NB4 (cell line): ENCODE measurements at regions not wholly inside any gene's neighbourhood (a gene's known extent, or its start where the extent isn't known, plus 50 kb on each side); places are given as distances from the start of the nearest gene placed in this dataset.

Experiments
- DNase-seq: peaks from one replicate; pipeline ENCODE4 v3.0.0; 2010; ENCODE audit warnings: low read depth
- H3K4me3 ChIP-seq: one replicate; pipeline ENCODE4 v1.5.1; 2011; ENCODE audit warnings: mild to moderate bottlenecking, low read depth, low read length, moderate library complexity
- CTCF ChIP-seq: IDR thresholded peaks from one replicate; pipeline ENCODE4 v1.5.1; 2012; ENCODE audit warnings: low read depth, low read length
- MAX ChIP-seq: IDR thresholded peaks from 2 replicates; pipeline ENCODE4 v1.6.1; 2011; ENCODE audit warnings: low read depth, low read length
- MYC ChIP-seq: IDR thresholded peaks from 2 replicates; pipeline ENCODE4 v1.6.1; 2011; ENCODE audit warnings: low read depth, low read length
- POLR2A ChIP-seq: IDR thresholded peaks from 2 replicates; pipeline ENCODE4 v1.6.1; 2011; ENCODE audit warnings: mild to moderate bottlenecking; ENCODE audit not compliant: insufficient read length; ENCODE audit errors: extremely low read depth

- TF ChIP-seq POLR2A (no peak), MAX (no peak), MYC (no peak), CTCF (no peak)
- no peak for DNase-seq
- no peak overlapping the region for H3K4me3 ChIP-seq
Observed at GRCh38 chr6:62466607-62467006, 180.6 kb upstream of the KHDRBS2 start.

GRCh38 chr6:62465206-62465605, 179.2 kb upstream of the KHDRBS2 start:
- no peak overlapping the region for H3K4me3 ChIP-seq
- no peak for TF ChIP-seq CTCF
- no peak for TF ChIP-seq POLR2A
- no peak for TF ChIP-seq MAX
- no peak for TF ChIP-seq MYC
- DNase-seq = no peak

GRCh38 chr6:62452586-62452985, 166.6 kb upstream of the KHDRBS2 start:
- no peak for TF ChIP-seq MYC
- TF ChIP-seq MAX = no peak
- no peak for TF ChIP-seq POLR2A
- no peak for TF ChIP-seq CTCF
- DNase-seq = no peak
- H3K4me3 ChIP-seq = no peak overlapping the region

GRCh38 chr6:62446647-62447316, 160.8 kb upstream of the KHDRBS2 start:
- no peak for DNase-seq
- no peak for TF ChIP-seq MYC
- no peak for TF ChIP-seq MAX
- no peak for TF ChIP-seq CTCF
- no peak for TF ChIP-seq POLR2A
- no peak overlapping the region for H3K4me3 ChIP-seq

- DNase-seq = no peak
- H3K4me3 ChIP-seq = no peak overlapping the region
- TF ChIP-seq POLR2A (no peak), MAX (no peak), MYC (no peak), CTCF (no peak)
Observed at GRCh38 chr6:62445521-62445920, 159.5 kb upstream of the KHDRBS2 start.

- no peak for TF ChIP-seq MYC
- no peak for TF ChIP-seq CTCF
- TF ChIP-seq POLR2A = no peak
- no peak for TF ChIP-seq MAX
- H3K4me3 ChIP-seq = no peak overlapping the region
- DNase-seq = no peak
Observed at GRCh38 chr6:62441182-62441581, 155.2 kb upstream of the KHDRBS2 start.
